Spleen (tissue), 11 donors: ENCODE measurements at regions not wholly inside any gene's neighbourhood (a gene's known extent, or its start where the extent isn't known, plus 50 kb on each side); places are given as distances from the start of the nearest gene placed in this dataset.

Experiments
- DNase-seq: peaks from one replicate; pipeline ENCODE4 v3.0.0-alpha.2; 2020
- H3K27ac ChIP-seq, 8 donors: fragments of 200-600 bp; sonication (generic) in 7 of 8; 1 replicate in 4 of 8; 2 replicates in 4 of 8; pipeline versions ENCODE4 v1.5.0 to v1.8.0; 2016 to 2021; ENCODE audit warnings: inconsistent platforms in 4 of 8, mild to moderate bottlenecking in 4 of 8, moderate library complexity in 1 of 8
- H3K27me3 ChIP-seq, 7 donors: fragments of 200-600 bp; sonication (generic) in 6 of 7; replicated peaks in 1 of 7; 1 replicate in 4 of 7; 2 replicates in 3 of 7; pipeline versions ENCODE4 v1.5.0 to v1.8.0; 2016 to 2021; ENCODE audit warnings: inconsistent platforms in 3 of 7, mild to moderate bottlenecking in 1 of 7
- H3K36me3 ChIP-seq, 6 donors: fragments of 200-600 bp; sonication (generic) in 5 of 6; 1 replicate in 4 of 6; 2 replicates in 2 of 6; pipeline versions ENCODE4 v1.5.0 to v1.8.0; 2016 to 2021; ENCODE audit warnings: inconsistent platforms in 2 of 6
- H3K4me1 ChIP-seq, 6 donors: fragments of 200-600 bp; sonication (generic) in 5 of 6; 1 replicate in 3 of 6; 2 replicates in 3 of 6; pipeline versions ENCODE4 v1.5.0 to v1.8.0; 2016 to 2021; ENCODE audit warnings: inconsistent platforms in 3 of 6
- H3K4me3 ChIP-seq, 8 donors: fragments of 200-600 bp; sonication (generic) in 7 of 8; 1 replicate in 4 of 8; 2 replicates in 4 of 8; pipeline versions ENCODE4 v1.5.0 to v1.8.0; 2016 to 2021; ENCODE audit warnings: inconsistent platforms in 4 of 8, mild to moderate bottlenecking in 4 of 8, moderate library complexity in 2 of 8
- H3K9me3 ChIP-seq, 8 donors: fragments of 200-600 bp; sonication (generic) in 7 of 8; 1 replicate in 4 of 8; 2 replicates in 4 of 8; pipeline versions ENCODE4 v1.5.0 to v1.8.0; 2016 to 2021; ENCODE audit warnings: inconsistent platforms in 4 of 8
- POLR2A ChIP-seq, 3 donors: fragments of 450-650 bp; IDR thresholded peaks; one replicate each; pipeline ENCODE4 v1.5.1; 2017; ENCODE audit warnings: antibody characterized with exemption in 3 of 3, mild to moderate bottlenecking in 1 of 3
- POLR2AphosphoS5 ChIP-seq, 3 donors: sonication (generic); formaldehyde crosslinking; IDR thresholded peaks; one replicate each; pipeline ENCODE4 v1.5.1; 2017; ENCODE audit warnings: antibody characterized with exemption in 3 of 3
- WGBS, 5 donors: extraction: QIAGEN DNeasy Blood & Tissue Kit in 3 of 5; methylation state at CpG; one replicate each; pipeline versions ENCODE4 v1.1.5 to v1.1.7; 2013 to 2018; 5-methylcytosine and 5-hydroxymethylcytosine counted together
- intact Hi-C: fragments of 100-400 bp; cut with DNase I; formaldehyde crosslinking; loops from one replicate; pipeline ENCODE4 v1.15.0; 2023; ENCODE audit warnings: low total_unique reads
- TF ChIP-seq, protein P1 (sequence below), 11 experiments: fragments of 200-600 bp in 7 of 11; fragments of 450-650 bp in 4 of 11; sonication (generic) in 4 of 11; IDR thresholded peaks in 8 of 11; conservative IDR thresholded peaks in 3 of 11; 1 replicate in 7 of 11; 2 replicates in 4 of 11; pipeline versions ENCODE4 v1.4.0 to v1.8.0; 2016 to 2021; ENCODE audit warnings: antibody characterized with exemption in 11 of 11, inconsistent platforms in 4 of 11, mild to moderate bottlenecking in 1 of 11
- donor health status: healthy with polysubstance abuse.
- donor health status: DM: no; HTN: no; CAD: no; lungs with moderate emphysema.
- donor health status: DM: no; HTN: no; CAD: no.
- donor health status: Bipolar disorder and iron deficiency.
- donor health status: healthy.
- donor health status: DM: no; HTN: no; CAD: no.
- donor health status: DM: yes; HTN: yes; CAD: no.

DNA sequence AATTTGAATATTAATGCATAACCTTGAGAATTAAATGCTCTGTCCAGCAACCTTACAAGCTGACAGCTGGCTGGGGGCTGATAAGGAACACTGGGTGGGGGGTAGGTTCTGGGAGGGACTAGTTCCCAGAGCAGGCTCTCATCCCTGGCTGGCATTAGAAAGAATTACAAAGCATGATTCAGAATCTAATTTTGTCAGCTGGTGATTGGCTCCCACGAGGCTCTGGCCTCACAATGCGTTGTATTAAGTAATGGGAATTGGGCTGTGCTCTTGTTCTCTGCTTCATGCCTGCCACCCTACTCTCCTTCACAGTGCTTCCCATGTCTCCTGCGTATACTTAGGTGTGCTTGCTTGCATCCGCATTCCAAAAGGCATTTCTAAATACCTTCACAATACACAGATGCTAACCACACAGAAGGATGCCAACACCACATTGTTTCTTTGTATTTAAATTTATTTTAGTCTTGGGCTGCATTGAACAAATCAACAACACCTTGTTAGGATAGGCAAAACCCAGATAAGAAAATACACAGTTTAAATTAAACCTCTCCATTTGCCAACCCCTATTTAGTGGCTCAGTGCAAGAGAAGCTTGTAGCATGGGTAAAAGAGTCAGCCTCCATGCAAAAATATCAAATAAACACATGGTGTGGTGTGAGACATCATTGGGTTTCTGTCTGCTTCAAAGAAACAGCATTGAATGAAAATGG is 434.5 kb upstream of the JAG1 start:
- Histone ChIP-seq H3K4me1 (no peaks in the 10 kb centered on the region), H3K4me3 (no peak overlapping the region), H3K9me3 (no peaks in the 10 kb centered on the region), H3K27ac (no peak overlapping the region), H3K36me3 (no peaks in the 10 kb centered on the region), H3K27me3 (no peaks in the 10 kb centered on the region)
- TF ChIP-seq POLR2AphosphoS5 (IDR thresholded peaks at IDR 0.05) (no peak), POLR2A (IDR thresholded peaks at IDR 0.05) (no peak)
- TF ChIP-seq, protein P1, sequence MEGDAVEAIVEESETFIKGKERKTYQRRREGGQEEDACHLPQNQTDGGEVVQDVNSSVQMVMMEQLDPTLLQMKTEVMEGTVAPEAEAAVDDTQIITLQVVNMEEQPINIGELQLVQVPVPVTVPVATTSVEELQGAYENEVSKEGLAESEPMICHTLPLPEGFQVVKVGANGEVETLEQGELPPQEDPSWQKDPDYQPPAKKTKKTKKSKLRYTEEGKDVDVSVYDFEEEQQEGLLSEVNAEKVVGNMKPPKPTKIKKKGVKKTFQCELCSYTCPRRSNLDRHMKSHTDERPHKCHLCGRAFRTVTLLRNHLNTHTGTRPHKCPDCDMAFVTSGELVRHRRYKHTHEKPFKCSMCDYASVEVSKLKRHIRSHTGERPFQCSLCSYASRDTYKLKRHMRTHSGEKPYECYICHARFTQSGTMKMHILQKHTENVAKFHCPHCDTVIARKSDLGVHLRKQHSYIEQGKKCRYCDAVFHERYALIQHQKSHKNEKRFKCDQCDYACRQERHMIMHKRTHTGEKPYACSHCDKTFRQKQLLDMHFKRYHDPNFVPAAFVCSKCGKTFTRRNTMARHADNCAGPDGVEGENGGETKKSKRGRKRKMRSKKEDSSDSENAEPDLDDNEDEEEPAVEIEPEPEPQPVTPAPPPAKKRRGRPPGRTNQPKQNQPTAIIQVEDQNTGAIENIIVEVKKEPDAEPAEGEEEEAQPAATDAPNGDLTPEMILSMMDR (IDR thresholded peaks at IDR 0.05 in 8 of 11, conservative IDR thresholded peaks at IDR 0.05 in 3 of 11) = no peak
- intact Hi-C loops = no loop called here
- no peak for DNase-seq
- 69 to 87% (median 72%) methylated on average over 4 of the region's 4 CpGs for WGBS, 5 donors

DNA sequence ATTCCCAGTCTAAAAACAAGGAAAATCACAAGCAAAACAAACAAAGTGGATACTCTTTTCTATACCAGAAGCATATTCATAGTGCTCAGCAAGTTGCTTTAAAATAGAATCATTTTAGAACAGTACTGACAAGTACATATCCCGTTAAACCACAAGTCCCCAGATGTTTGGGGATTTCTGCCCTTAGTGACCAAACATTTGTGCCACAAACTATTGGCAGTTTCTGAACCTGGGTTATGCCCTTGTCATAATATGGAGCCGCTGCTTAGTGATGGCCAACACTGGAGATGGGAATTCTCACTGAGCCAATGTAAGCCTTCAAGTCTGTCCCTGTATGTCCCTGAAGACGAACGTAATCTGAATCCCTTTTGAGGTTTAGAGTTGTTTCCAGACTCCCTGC is 436.7 kb upstream of the JAG1 start:
- peaks cover 0 to 10% (median 0%) of the 10 kb centered on the region in 6 donors for H3K4me1 ChIP-seq
- intact Hi-C loops = no loop called here

DNA sequence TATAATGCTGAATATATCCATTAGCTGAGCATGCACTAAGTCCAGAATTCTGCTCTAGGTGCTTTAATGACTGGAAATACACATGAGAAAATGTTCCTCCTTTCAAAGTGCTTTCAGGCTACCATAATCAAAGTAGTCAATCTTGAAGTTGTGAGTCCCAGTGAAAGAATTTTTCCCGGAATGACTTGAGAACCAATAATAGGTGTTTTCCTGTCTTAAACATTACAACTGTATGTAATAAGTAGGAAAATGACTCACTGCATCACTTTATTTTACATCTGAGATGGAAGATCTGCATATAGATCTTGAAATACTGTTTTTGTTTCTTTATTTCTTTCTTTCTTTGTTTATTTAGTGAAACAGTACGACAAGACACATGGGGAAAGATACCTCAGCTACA is 437.4 kb upstream of the JAG1 start:
- TF ChIP-seq POLR2AphosphoS5 (IDR thresholded peaks at IDR 0.05) = no peak
- H3K4me1 ChIP-seq = peaks cover 0 to 10% (median 0%) of the 10 kb centered on the region in 6 donors
- H3K4me3 ChIP-seq = no peak overlapping the region
- H3K27me3 ChIP-seq = no peaks in the 10 kb centered on the region
- H3K36me3 ChIP-seq = no peaks in the 10 kb centered on the region
- H3K27ac ChIP-seq = no peak overlapping the region
- DNase-seq = no peak
- WGBS, 5 donors = 76 to 88% (median 84%) methylated on average over 2 of the region's 2 CpGs
- intact Hi-C loops = no loop called here
- H3K9me3 ChIP-seq = no peaks in the 10 kb centered on the region

More for the DNA sequence above, 436.7 kb upstream of the JAG1 start:
- no peaks in the 10 kb centered on the region for H3K27me3 ChIP-seq
- TF ChIP-seq POLR2AphosphoS5 (IDR thresholded peaks at IDR 0.05) (no peak), POLR2A (IDR thresholded peaks at IDR 0.05) (no peak)
- TF ChIP-seq, protein P1 (IDR thresholded peaks at IDR 0.05 in 8 of 11, conservative IDR thresholded peaks at IDR 0.05 in 3 of 11) = no peak
- no peaks in the 10 kb centered on the region for H3K36me3 ChIP-seq
- 74 to 93% (median 89%) methylated on average over 4 of the region's 4 CpGs for WGBS, 5 donors
- DNase-seq = no peak
- H3K4me3 ChIP-seq = no peak overlapping the region
- H3K27ac ChIP-seq = no peak overlapping the region
- H3K9me3 ChIP-seq = no peaks in the 10 kb centered on the region

DNA sequence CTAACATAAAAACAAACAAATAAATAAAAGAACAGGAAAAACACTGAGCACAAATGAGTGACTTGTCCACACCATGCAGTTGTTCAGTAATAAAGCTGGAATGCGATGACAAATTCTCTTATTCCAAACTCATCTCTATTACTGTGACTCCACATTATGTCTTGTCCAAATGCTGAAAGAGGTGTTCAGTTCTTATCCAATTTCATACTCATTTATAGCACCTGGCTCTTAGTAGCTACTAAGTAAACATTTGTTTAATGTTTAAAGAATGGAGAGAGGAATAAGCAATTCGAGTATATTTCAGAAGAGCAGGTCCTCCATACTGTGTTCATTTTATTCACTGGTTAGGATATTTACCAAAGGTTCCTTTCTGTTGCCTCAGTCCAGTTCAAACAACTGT is 439.0 kb upstream of the JAG1 start:
- intact Hi-C loops = no loop called here
- no peaks in the 10 kb centered on the region for H3K27me3 ChIP-seq
- H3K27ac ChIP-seq = no peak overlapping the region
- H3K4me1 ChIP-seq = peaks cover 0 to 10% (median 0%) of the 10 kb centered on the region in 6 donors
- DNase-seq = no peak
- H3K36me3 ChIP-seq = no peaks in the 10 kb centered on the region
- H3K4me3 ChIP-seq = no peak overlapping the region
- TF ChIP-seq POLR2AphosphoS5 (IDR thresholded peaks at IDR 0.05) (no peak), POLR2A (IDR thresholded peaks at IDR 0.05) (no peak)
- TF ChIP-seq, protein P1 (IDR thresholded peaks at IDR 0.05 in 8 of 11, conservative IDR thresholded peaks at IDR 0.05 in 3 of 11) = no peak
- WGBS, 5 donors = 85 to 91% (median 89%) methylated on average over 2 of the region's 2 CpGs
- no peaks in the 10 kb centered on the region for H3K9me3 ChIP-seq
